H1 (cell line): ENCODE measurements at regions not wholly inside any gene's neighbourhood (a gene's known extent, or its start where the extent isn't known, plus 50 kb on each side); places are given as distances from the start of the nearest gene placed in this dataset.

Source experiments
- CTCF ChIA-PET: fragments of 300-600 bp; sonication (Branson Sonifier 250); formaldehyde crosslinking; loops from one replicate; lab custom pipeline; 2021; ENCODE audit not compliant: partially characterized antibody; lab: Charles Lee
- POLR2A ChIA-PET: fragments of 300-600 bp; sonication (Branson Sonifier 250); formaldehyde crosslinking; loops from one replicate; lab custom pipeline; 2021; ENCODE audit warnings: inconsistent platforms; ENCODE audit not compliant: partially characterized antibody; lab: Charles Lee
- DNase-seq, 2 experiments: peaks; one replicate each; pipeline versions ENCODE4 v3.0.0 to v3.0.0-alpha.2; 2010 to 2022; ENCODE audit warnings: low spot score in 2 of 2, low read depth in 1 of 2, mixed read lengths in 1 of 2
- FAIRE-seq: peaks from 2 replicates; lab custom pipeline; 2011; peaks lifted over from hg19 to GRCh38; lab: Jason Lieb, UNC
- H2AFZ ChIP-seq: 2 replicates; pipeline ENCODE4 v1.8.1; 2012; ENCODE audit warnings: low read length, inconsistent platforms
- H2AK5ac ChIP-seq: 2 replicates; pipeline ENCODE4 v1.6.1; 2013; ENCODE audit warnings: low read depth, low read length
- H2BK120ac ChIP-seq: replicated peaks from 2 replicates; pipeline ENCODE3; 2013; ENCODE audit warnings: low read depth, low read length, inconsistent platforms
- H2BK12ac ChIP-seq: 2 replicates; pipeline ENCODE4 v1.6.1; 2013; ENCODE audit warnings: low read depth, low read length
- H2BK15ac ChIP-seq: 2 replicates; pipeline ENCODE4 v1.6.1; 2013; ENCODE audit warnings: low read length
- H2BK20ac ChIP-seq: 2 replicates; pipeline ENCODE4 v1.6.1; 2013; ENCODE audit warnings: low read length
- H2BK5ac ChIP-seq: 2 replicates; pipeline ENCODE4 v1.6.1; 2013; ENCODE audit warnings: low read depth, low read length
- H3K14ac ChIP-seq: 2 replicates; pipeline ENCODE4 v1.6.1; 2013; ENCODE audit warnings: inconsistent platforms; ENCODE audit not compliant: insufficient read length
- H3K18ac ChIP-seq: 2 replicates; pipeline ENCODE4 v1.6.1; 2013; ENCODE audit warnings: low read length; ENCODE audit errors: extremely low read depth
- H3K23ac ChIP-seq: 2 replicates; pipeline ENCODE4 v1.6.1; 2013; ENCODE audit warnings: inconsistent platforms; ENCODE audit not compliant: insufficient read length
- H3K23me2 ChIP-seq: 2 replicates; pipeline ENCODE4 v1.6.1; 2013; ENCODE audit warnings: low read depth, low read length
- H3K27ac ChIP-seq: 2 replicates; pipeline ENCODE4 v1.6.1; 2011; ENCODE audit warnings: low read depth, low read length, inconsistent platforms
- H3K27me3 ChIP-seq, 4 experiments: replicated peaks in 1 of 4; 1 replicate in 1 of 4; 2 replicates in 3 of 4; pipeline versions ENCODE4 v1.6.1 to v1.8.1; 2011 to 2013; ENCODE audit warnings: low read length in 3 of 4, mild to moderate bottlenecking in 3 of 4, inconsistent platforms in 2 of 4, mixed read lengths in 2 of 4, moderate library complexity in 1 of 4; ENCODE audit not compliant: control insufficient read depth in 3 of 4, insufficient read depth in 3 of 4; ENCODE audit errors: extremely low read depth in 1 of 4
- H3K36me3 ChIP-seq, 4 experiments: 2 replicates each; pipeline versions ENCODE4 v1.6.1 to v1.8.1; 2011 to 2013; ENCODE audit warnings: mild to moderate bottlenecking in 4 of 4, low read length in 3 of 4, moderate library complexity in 2 of 4, control low read depth in 1 of 4, inconsistent platforms in 1 of 4; ENCODE audit not compliant: insufficient read depth in 4 of 4, control insufficient read depth in 2 of 4
- H3K4ac ChIP-seq: replicated peaks from 2 replicates; pipeline ENCODE3; 2013; ENCODE audit warnings: low read length, low read depth, mixed read lengths, inconsistent platforms; ENCODE audit not compliant: insufficient read length
- H3K4me1 ChIP-seq, 4 experiments: replicated peaks in 1 of 4; 1 replicate in 1 of 4; 2 replicates in 3 of 4; pipeline versions ENCODE4 v1.6.1 to v1.8.1; 2011 to 2013; ENCODE audit warnings: low read length in 3 of 4, inconsistent platforms in 2 of 4, mixed read lengths in 1 of 4; ENCODE audit not compliant: insufficient read depth in 4 of 4, control insufficient read depth in 3 of 4
- H3K4me2 ChIP-seq, 2 experiments: 2 replicates each; pipeline versions ENCODE4 v1.6.1 to v1.8.1; 2011 to 2013; ENCODE audit warnings: low read depth in 2 of 2, low read length in 2 of 2, control low read depth in 1 of 2, inconsistent platforms in 1 of 2, mild to moderate bottlenecking in 1 of 2; ENCODE audit not compliant: insufficient read depth in 1 of 2
- H3K4me3 ChIP-seq, 4 experiments: fragments of 200-600, 300-600 bp in 1 of 4; sonication (generic), shearing (Covaris generic), sonication (Bioruptor Twin) in 1 of 4; 2 replicates each; pipeline versions ENCODE4 v1.5.1 to v1.8.1; 2011 to 2016; ENCODE audit warnings: low read length in 4 of 4, low read depth in 3 of 4, control low read depth in 2 of 4, inconsistent platforms in 2 of 4, mild to moderate bottlenecking in 2 of 4, mixed read lengths in 1 of 4, moderate library complexity in 1 of 4; ENCODE audit not compliant: insufficient read depth in 2 of 4; ENCODE audit errors: extremely low read depth in 1 of 4
- H3K56ac ChIP-seq: replicated peaks from 2 replicates; pipeline ENCODE3; 2013; ENCODE audit warnings: low read depth, mild to moderate bottlenecking, mixed read lengths, low read length, inconsistent platforms; ENCODE audit not compliant: insufficient read length
- H3K79me1 ChIP-seq: 2 replicates; pipeline ENCODE4 v1.6.1; 2013; ENCODE audit warnings: low read depth, low read length, control low read depth
- H3K79me2 ChIP-seq, 2 experiments: 2 replicates each; pipeline versions ENCODE4 v1.6.1 to v1.8.1; 2012 to 2013; ENCODE audit warnings: low read length in 2 of 2, mild to moderate bottlenecking in 2 of 2, inconsistent platforms in 1 of 2; ENCODE audit not compliant: insufficient read depth in 2 of 2, control insufficient read depth in 1 of 2
- H3K9ac ChIP-seq, 4 experiments: replicated peaks in 1 of 4; 1 replicate in 1 of 4; 2 replicates in 3 of 4; pipeline versions ENCODE4 v1.6.1 to v1.8.1; 2011 to 2013; ENCODE audit warnings: low read depth in 3 of 4, low read length in 3 of 4, control low read depth in 2 of 4, mild to moderate bottlenecking in 2 of 4, moderate library complexity in 2 of 4, inconsistent platforms in 1 of 4; ENCODE audit errors: extremely low read depth in 1 of 4
- H3K9me3 ChIP-seq, 2 experiments: 2 replicates each; pipeline versions ENCODE4 v1.6.1 to v1.8.1; 2012 to 2013; ENCODE audit warnings: mild to moderate bottlenecking in 2 of 2, moderate library complexity in 2 of 2, control low read depth in 1 of 2, inconsistent platforms in 1 of 2, low read depth in 1 of 2, low read length in 1 of 2, mixed read lengths in 1 of 2; ENCODE audit not compliant: insufficient read depth in 2 of 2
- H4K20me1 ChIP-seq, 2 experiments: replicated peaks in 1 of 2; 2 replicates each; pipeline versions ENCODE3 to v1.8.1; 2011 to 2013; ENCODE audit warnings: inconsistent platforms in 2 of 2, low read length in 2 of 2, mild to moderate bottlenecking in 1 of 2; ENCODE audit not compliant: insufficient read depth in 2 of 2, control insufficient read depth in 1 of 2
- H4K5ac ChIP-seq: 2 replicates; pipeline ENCODE4 v1.6.1; 2013; ENCODE audit warnings: low read length, low read depth, mixed read lengths, inconsistent platforms; ENCODE audit not compliant: insufficient read length
- H4K8ac ChIP-seq: 2 replicates; pipeline ENCODE4 v1.8.0; 2013; ENCODE audit warnings: mild to moderate bottlenecking, moderate library complexity, low read length, inconsistent platforms; ENCODE audit not compliant: insufficient read depth; ENCODE audit errors: extremely low read depth
- H4K91ac ChIP-seq: replicated peaks from 2 replicates; pipeline ENCODE3; 2013; ENCODE audit warnings: low read length, mixed read lengths, inconsistent platforms; ENCODE audit not compliant: insufficient read length
- BCL11A ChIP-seq, 2 experiments: IDR thresholded peaks; one replicate each; pipeline ENCODE4 v1.6.1; 2011; ENCODE audit warnings: low read depth in 2 of 2, low read length in 2 of 2, mild to moderate bottlenecking in 2 of 2
- CBX5 ChIP-seq: fragments of 300-800, 300-1000 bp; sonication (generic); IDR thresholded peaks from 2 replicates; pipeline ENCODE4 v1.7.1; 2016; ENCODE audit warnings: antibody characterized with exemption, low read length, low read depth
- CEBPB ChIP-seq: IDR thresholded peaks from 2 replicates; pipeline ENCODE4 v1.6.1; 2012; ENCODE audit warnings: low read depth, low read length
- CHD2 ChIP-seq: IDR thresholded peaks from 2 replicates; pipeline ENCODE4 v1.6.1; 2012; ENCODE audit warnings: low read length, improper control_type of control experiment
- CTBP2 ChIP-seq: IDR thresholded peaks from 2 replicates; pipeline ENCODE4 v1.7.0; 2011; ENCODE audit warnings: borderline replicate concordance, mild to moderate bottlenecking, moderate library complexity, mixed read lengths, low read length; ENCODE audit not compliant: insufficient read depth, insufficient read length
- NANOG ChIP-seq: IDR thresholded peaks from 2 replicates; pipeline ENCODE4 v1.6.1; 2011; ENCODE audit warnings: low read length, low read depth, mild to moderate bottlenecking, inconsistent platforms; ENCODE audit not compliant: insufficient read depth, poor library complexity, severe bottlenecking
- NRF1 ChIP-seq: IDR thresholded peaks from 2 replicates; pipeline ENCODE4 v1.6.1; 2011; ENCODE audit warnings: mild to moderate bottlenecking, low read depth, low read length, improper control_type of control experiment
- RAD21 ChIP-seq, 2 experiments: IDR thresholded peaks in 1 of 2; conservative IDR thresholded peaks in 1 of 2; 2 replicates each; pipeline ENCODE4 v1.6.1; 2011; ENCODE audit warnings: low read depth in 2 of 2, low read length in 2 of 2, improper control_type of control experiment in 1 of 2, inconsistent platforms in 1 of 2, mild to moderate bottlenecking in 1 of 2, moderate library complexity in 1 of 2
- RFX5 ChIP-seq: IDR thresholded peaks from 2 replicates; pipeline ENCODE4 v1.6.1; 2011; ENCODE audit warnings: low read depth, low read length, improper control_type of control experiment, borderline replicate concordance
- SIN3A ChIP-seq, 2 experiments: IDR thresholded peaks in 1 of 2; conservative IDR thresholded peaks in 1 of 2; 2 replicates each; pipeline ENCODE4 v1.6.1; 2011 to 2012; ENCODE audit warnings: low read length in 2 of 2, improper control_type of control experiment in 1 of 2, low read depth in 1 of 2, mild to moderate bottlenecking in 1 of 2
- SIRT6 ChIP-seq: IDR thresholded peaks from one replicate; pipeline ENCODE4 v1.7.1; 2012; ENCODE audit warnings: low read length, inconsistent platforms
- SP2 ChIP-seq: IDR thresholded peaks from 2 replicates; pipeline ENCODE4 v1.6.1; 2012; ENCODE audit warnings: mild to moderate bottlenecking, low read length, inconsistent platforms
- WGBS, 2 experiments: shearing (Covaris generic) in 1 of 2; methylation state at CpG; one replicate each; pipeline versions ENCODE4 v1.1.6 to v1.1.7; 2013 to 2015; ENCODE audit warnings: low lambda C conversion rate in 2 of 2, mixed read lengths in 2 of 2, inconsistent platforms in 1 of 2, low coverage in 1 of 2, missing lambda C conversion rate in 1 of 2; ENCODE audit not compliant: insufficient replicate concordance in 2 of 2, insufficient coverage in 1 of 2, insufficient read length in 1 of 2; ENCODE audit errors: extremely low coverage in 1 of 2, missing lambda C conversion rate in 1 of 2; 5-methylcytosine and 5-hydroxymethylcytosine counted together

- Histone ChIP-seq H4K5ac (no peak overlapping the region), H3K36me3 (no peaks in the 10 kb centered on the region), H2BK20ac (no peak overlapping the region), H2BK15ac (no peak overlapping the region), H4K91ac (no peak overlapping the region), H3K27ac (no peak overlapping the region), H3K79me2 (no peaks in the 10 kb centered on the region), H2BK120ac (no peak overlapping the region)
- no peak for TF ChIP-seq NANOG
- no peak for TF ChIP-seq CEBPB
- no peak for TF ChIP-seq BCL11A (IDR thresholded peaks at IDR 0.05; ENCODE audit: low read depth in 2 of 2, low read length in 2 of 2)
- TF ChIP-seq CBX5, result no peak
- no peak for TF ChIP-seq SIRT6
- no peak for TF ChIP-seq CTBP2
- no peak for TF ChIP-seq CHD2
- no peak for TF ChIP-seq SIN3A (conservative IDR thresholded peaks at IDR 0.05 in 1 of 2, IDR thresholded peaks at IDR 0.05 in 1 of 2; ENCODE audit: low read depth in 1 of 2, low read length in 2 of 2)
- TF ChIP-seq RAD21 (IDR thresholded peaks at IDR 0.05 in 1 of 2, conservative IDR thresholded peaks at IDR 0.05 in 1 of 2; ENCODE audit: low read depth in 2 of 2, low read length in 2 of 2), result no peak
- no peak for TF ChIP-seq NRF1
- TF ChIP-seq SP2, result no peak
- TF ChIP-seq RFX5, result no peak
- TF ChIP-seq, all 59 proteins: peak for 0
- H2BK12ac ChIP-seq, result no peak overlapping the region
- FAIRE-seq (no peak), DNase-seq (no peak)
- no peaks in the 10 kb centered on the region for H3K27me3 ChIP-seq
- CTCF ChIA-PET, result no interaction called here
- H3K23ac ChIP-seq, result no peak overlapping the region
- H3K14ac ChIP-seq, result no peak overlapping the region
- H2AK5ac ChIP-seq, result no peak overlapping the region
- H3K4me2 ChIP-seq, result no peak overlapping the region
- H3K4me3 ChIP-seq, result no peak overlapping the region
- H2AFZ ChIP-seq, result no peak overlapping the region
- no peaks in the 10 kb centered on the region for H3K23me2 ChIP-seq
- POLR2A ChIA-PET, result no interaction called here
- no peak overlapping the region for H3K56ac ChIP-seq
- WGBS, 2 experiments, result 83 to 100% methylated on average over 1 to 4 of the region's 4 CpGs
- H3K4ac ChIP-seq, result no peak overlapping the region
- H4K8ac ChIP-seq, result no peak overlapping the region
- no peaks in the 10 kb centered on the region for H3K79me1 ChIP-seq
- H3K18ac ChIP-seq, result no peak overlapping the region
- no peak overlapping the region for H2BK5ac ChIP-seq
- H4K20me1 ChIP-seq, result peaks cover 0 to 1% of the 10 kb centered on the region in 2 experiments
- H3K4me1 ChIP-seq, result no peaks in the 10 kb centered on the region; a peak in 1 of 7 replicates
- H3K9me3 ChIP-seq, result no peaks in the 10 kb centered on the region
- no peak overlapping the region for H3K9ac ChIP-seq
Observed at GRCh38 chr2:107182981-107183380, 297.0 kb upstream of the ST6GAL2 start.
